GM23338 (cell line): ENCODE measurements at regions not wholly inside any gene's neighbourhood (a gene's known extent, or its start where the extent isn't known, plus 50 kb on each side); places are given as distances from the start of the nearest gene placed in this dataset.

ENCODE experiments used
- ATAC-seq: fragments of 200-7000 bp; cut with Tn5 transposase; 3 replicates; pipeline ENCODE4 v1.9.1; 2020
- DNase-seq: peaks from one replicate; pipeline ENCODE4 v3.0.0-alpha.2; 2015; ENCODE audit warnings: low spot score
- H2AFZ ChIP-seq: fragments of 200-600 bp; sonication (generic); 2 replicates; pipeline ENCODE4 v1.8.0; 2016; ENCODE audit warnings: antibody characterized with exemption, mild to moderate bottlenecking, moderate library complexity
- H3F3A ChIP-seq: fragments of 200-600 bp; sonication (generic); replicated peaks from 2 replicates; pipeline ENCODE4 v1.8.0; 2017; ENCODE audit warnings: antibody characterized with exemption, mixed run types, low read depth
- H3K27ac ChIP-seq: fragments of 200-600 bp; sonication (generic); 2 replicates; pipeline ENCODE4 v1.6.1; 2016; ENCODE audit warnings: low read depth
- H3K27me3 ChIP-seq: fragments of 200-600 bp; sonication (generic); 2 replicates; pipeline ENCODE4 v1.8.0; 2016; ENCODE audit warnings: mild to moderate bottlenecking, mixed run types, moderate library complexity; ENCODE audit not compliant: insufficient read depth
- H3K36me3 ChIP-seq: fragments of 200-600 bp; sonication (generic); 2 replicates; pipeline ENCODE4 v1.8.0; 2016; ENCODE audit warnings: mild to moderate bottlenecking; ENCODE audit not compliant: insufficient read depth
- H3K4me1 ChIP-seq: fragments of 200-600 bp; sonication (generic); 2 replicates; pipeline ENCODE4 v1.8.0; 2016; ENCODE audit warnings: mild to moderate bottlenecking, moderate library complexity; ENCODE audit not compliant: insufficient read depth
- H3K4me2 ChIP-seq: fragments of 200-600 bp; sonication (generic); 2 replicates; pipeline ENCODE4 v1.7.1; 2017; ENCODE audit warnings: mixed run types
- H3K4me3 ChIP-seq: fragments of 200-600 bp; sonication (generic); 2 replicates; pipeline ENCODE4 v1.6.1; 2016; ENCODE audit warnings: mixed run types
- H3K79me2 ChIP-seq: fragments of 200-600 bp; sonication (generic); replicated peaks from 2 replicates; pipeline ENCODE4 v1.8.0; 2017; ENCODE audit warnings: mild to moderate bottlenecking; ENCODE audit not compliant: insufficient read depth
- H3K9me2 ChIP-seq: fragments of 200-600 bp; sonication (generic); 2 replicates; pipeline ENCODE4 v1.8.0; 2017; ENCODE audit not compliant: insufficient read depth
- H4K20me1 ChIP-seq: fragments of 200-600 bp; sonication (generic); replicated peaks from 2 replicates; pipeline ENCODE4 v1.8.0; 2017; ENCODE audit warnings: mild to moderate bottlenecking; ENCODE audit not compliant: insufficient read depth
- H3K27ac Mint-ChIP-seq: 2 replicates; pipeline ENCODE4 v1.8.0; 2020; ENCODE audit warnings: inconsistent platforms, mild to moderate bottlenecking, moderate library complexity, mixed read lengths
- H3K27me3 Mint-ChIP-seq: 3 replicates; pipeline ENCODE4 v1.8.0; 2022; ENCODE audit warnings: low read depth, mild to moderate bottlenecking, moderate library complexity, mixed read lengths, inconsistent platforms; ENCODE audit not compliant: insufficient read depth, poor library complexity
- H3K36me3 Mint-ChIP-seq: 3 replicates; pipeline ENCODE4 v1.8.0; 2021; ENCODE audit warnings: low read depth, mild to moderate bottlenecking, inconsistent platforms, moderate library complexity, mixed read lengths
- H3K4me1 Mint-ChIP-seq: 3 replicates; pipeline ENCODE4 v1.8.0; 2020; ENCODE audit warnings: mild to moderate bottlenecking, inconsistent platforms, mixed read lengths
- H3K4me3 Mint-ChIP-seq: 3 replicates; pipeline ENCODE4 v1.8.0; 2021; ENCODE audit warnings: moderate library complexity, mild to moderate bottlenecking, inconsistent platforms, mixed read lengths
- H3K9me3 Mint-ChIP-seq: 3 replicates; pipeline ENCODE4 v1.8.0; 2020; ENCODE audit warnings: moderate library complexity, mild to moderate bottlenecking, inconsistent platforms, mixed read lengths
- CTCF ChIP-seq, 2 experiments: fragments of 200-600 bp in 1 of 2; sonication (generic) in 1 of 2; conservative IDR thresholded peaks; 2 replicates each; pipeline versions ENCODE4 v1.5.1 to v1.6.1; 2016 to 2017; ENCODE audit warnings: antibody characterized with exemption in 2 of 2, low read depth in 2 of 2, mild to moderate bottlenecking in 2 of 2, moderate library complexity in 1 of 2
- EZH2 ChIP-seq: fragments of 200-600 bp; sonication (generic); IDR thresholded peaks from one replicate; pipeline ENCODE4 v1.8.0; 2017; ENCODE audit warnings: antibody characterized with exemption, mild to moderate bottlenecking, low read depth; ENCODE audit not compliant: unreplicated experiment
- EZH2phosphoT487 ChIP-seq: fragments of 200-600 bp; sonication (generic); IDR thresholded peaks from one replicate; pipeline ENCODE4 v1.8.1; 2018; ENCODE audit warnings: antibody characterized with exemption; ENCODE audit not compliant: unreplicated experiment
- JUNB ChIP-seq: IDR thresholded peaks from one replicate; pipeline ENCODE4 v1.6.1; 2016; ENCODE audit warnings: antibody characterized with exemption; ENCODE audit not compliant: unreplicated experiment
- NANOG ChIP-seq: IDR thresholded peaks from 2 replicates; pipeline ENCODE4 v1.6.1; 2016; ENCODE audit warnings: antibody characterized with exemption, borderline replicate concordance
- POLR2AphosphoS5 ChIP-seq: IDR thresholded peaks from 2 replicates; pipeline ENCODE4 v1.6.1; 2016; ENCODE audit warnings: antibody characterized with exemption, low read depth
- REST ChIP-seq: IDR thresholded peaks from one replicate; pipeline ENCODE4 v1.6.1; 2018; ENCODE audit warnings: antibody characterized with exemption; ENCODE audit not compliant: unreplicated experiment
- ZNF114 ChIP-seq: fragments of 250-450 bp; sonication (Bioruptor Pico); IDR thresholded peaks from 2 replicates; pipeline ENCODE4 v1.5.0; 2020; ENCODE audit warnings: mild to moderate bottlenecking, moderate library complexity
- ZNF331 ChIP-seq: fragments of 250-450 bp; sonication (Bioruptor Pico); IDR thresholded peaks from 2 replicates; pipeline ENCODE4 v1.5.0; 2020; ENCODE audit warnings: low read depth, mild to moderate bottlenecking, moderate library complexity
- ZNF462 ChIP-seq: fragments of 250-450 bp; sonication (Bioruptor Pico); IDR thresholded peaks from 2 replicates; pipeline ENCODE4 v1.5.0; 2020; ENCODE audit warnings: mild to moderate bottlenecking, moderate library complexity

GRCh38 chr20:24370911-24371695 is 98.3 kb upstream of the SYNDIG1 start:
- Mint-ChIP-seq H3K27me3 (no peaks in the 10 kb centered on the region), H3K27ac (no peak overlapping the region), H3K36me3 (no peaks in the 10 kb centered on the region), H3K4me1 (peaks cover 7% of the 10 kb centered on the region), H3K4me3 (no peak overlapping the region), H3K9me3 (no peaks in the 10 kb centered on the region; the same call in 2 of the 3 replicates)
- Histone ChIP-seq H3K9me2 (peaks cover 3% of the 10 kb centered on the region; the same call in 1 of the 2 replicates), H3K4me2 (no peak overlapping the region), H3K79me2 (no peaks in the 10 kb centered on the region), H3F3A (no peaks in the 10 kb centered on the region), H4K20me1 (no peaks in the 10 kb centered on the region), H2AFZ (no peak overlapping the region), H3K4me1 (no peaks in the 10 kb centered on the region), H3K27ac (no peak overlapping the region), H3K36me3 (no peaks in the 10 kb centered on the region), H3K4me3 (no peak overlapping the region), H3K27me3 (no peaks in the 10 kb centered on the region)
- DNase-seq: no peak
- no peak for ATAC-seq
- TF ChIP-seq NANOG: no peak
- no peak for TF ChIP-seq JUNB
- no peak for TF ChIP-seq EZH2phosphoT487
- no peak for TF ChIP-seq ZNF331 (CRISPR knock-in tag)

- no peaks in the 10 kb centered on the region for H4K20me1 ChIP-seq
- no peaks in the 10 kb centered on the region for H3K79me2 ChIP-seq
- no peak overlapping the region for H3K4me2 ChIP-seq
- H2AFZ ChIP-seq: no peak overlapping the region
- H3K4me1 ChIP-seq: 0 out of 2 replicates have a peak, but pooled peaks cover under 1% of the 10 kb centered on the region
- H3K9me2 ChIP-seq: peaks cover 3% of the 10 kb centered on the region; the same call in 1 of the 2 replicates
- H3F3A ChIP-seq: no peaks in the 10 kb centered on the region
- H3K27ac Mint-ChIP-seq: no peak overlapping the region
- DNase-seq (no peak), ATAC-seq (no peak)
- peaks cover 11% of the 10 kb centered on the region for H3K4me1 Mint-ChIP-seq
- H3K9me3 Mint-ChIP-seq: no peaks in the 10 kb centered on the region; the same call in 2 of the 3 replicates
- H3K36me3 ChIP-seq: no peaks in the 10 kb centered on the region
- no peaks in the 10 kb centered on the region for H3K36me3 Mint-ChIP-seq
- H3K27me3 ChIP-seq: no peaks in the 10 kb centered on the region
- no peak overlapping the region for H3K4me3 Mint-ChIP-seq
- H3K4me3 ChIP-seq: no peak overlapping the region
- H3K27ac ChIP-seq: no peak overlapping the region
- no peaks in the 10 kb centered on the region for H3K27me3 Mint-ChIP-seq
- no peak for TF ChIP-seq ZNF331 (CRISPR knock-in tag)
- no peak for TF ChIP-seq POLR2AphosphoS5
- TF ChIP-seq ZNF462 (CRISPR knock-in tag): no peak
- TF ChIP-seq CTCF (conservative IDR thresholded peaks at IDR 0.05; ENCODE audit: low read depth in 2 of 2): no peak
- no peak for TF ChIP-seq JUNB
- TF ChIP-seq ZNF114 (CRISPR knock-in tag): no peak
- no peak for TF ChIP-seq REST
- no peak for TF ChIP-seq EZH2
Measured at GRCh38 chr20:24370249-24370648, 99.2 kb upstream of the SYNDIG1 start.
